Caki2 (cell line): ENCODE measurements at regions not wholly inside any gene's neighbourhood (a gene's known extent, or its start where the extent isn't known, plus 50 kb on each side); places are given as distances from the start of the nearest gene placed in this dataset.

ENCODE experiments used
- DNase-seq: peaks from one replicate; pipeline ENCODE4 v3.0.0-alpha.2; 2015; ENCODE audit warnings: low read depth
- in situ Hi-C: cut with HindIII; loops from 2 replicates; pipeline ENCODE4 v1.10.0; 2016; ENCODE audit warnings: low sequenced_read_pairs, low pct_unique_long_range_greater_than_20kb, mixed read lengths

DNA sequence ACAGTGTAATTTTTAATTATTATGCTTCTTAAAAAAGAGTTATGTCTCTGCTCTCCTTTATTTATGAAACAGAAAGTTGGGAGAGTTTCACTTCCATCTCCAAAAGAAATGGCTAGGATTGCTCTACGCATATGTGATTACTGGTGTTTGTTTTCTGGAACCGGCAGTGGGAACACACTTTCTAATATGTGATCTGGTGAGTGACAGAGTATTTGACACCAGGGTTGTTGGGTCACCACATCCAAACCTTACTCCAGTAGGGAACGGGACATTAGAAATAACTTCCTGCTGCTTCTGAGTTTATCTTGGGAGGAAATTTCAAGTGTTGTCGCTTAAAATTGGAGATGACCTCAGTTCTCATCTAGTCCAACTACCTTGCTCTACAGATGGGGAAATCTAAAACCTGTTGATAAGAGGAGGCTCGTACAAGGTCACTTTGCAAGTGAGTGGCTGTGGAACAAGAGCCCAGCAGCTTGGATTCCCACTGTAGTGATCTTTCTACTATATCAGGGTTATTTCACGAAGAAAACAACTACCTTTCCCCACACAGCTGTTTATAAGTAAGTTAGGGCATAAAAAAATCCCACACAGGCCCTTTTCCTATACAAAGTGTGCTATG, 108.5 kb downstream of the TTC32 start:
- DNase-seq = no peak

DNA sequence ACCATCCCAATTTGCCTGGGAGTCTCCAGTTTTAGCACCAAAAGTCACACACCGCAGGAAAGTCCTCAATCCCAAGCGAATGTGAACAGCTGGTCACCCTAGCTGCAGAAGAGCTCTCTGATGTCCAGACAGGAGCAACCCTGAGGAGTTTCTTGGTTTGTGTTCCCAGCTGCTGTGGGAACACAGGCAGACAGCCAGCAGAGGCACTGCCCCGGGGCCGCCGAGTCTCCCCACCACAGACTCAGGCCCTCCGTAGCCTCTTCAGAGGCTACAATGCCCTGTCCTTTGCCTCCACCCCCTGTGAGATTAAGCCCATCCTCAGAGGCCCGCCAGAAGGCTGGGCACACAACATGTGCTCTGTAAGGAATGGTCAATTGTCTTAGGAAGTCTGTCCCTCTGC, 111.5 kb downstream of the TTC32 start:
- in situ Hi-C loops = no loop called here
- no peak for DNase-seq

More for the DNA sequence above, 108.5 kb downstream of the TTC32 start:
- in situ Hi-C loops = no loop called here

- DNase-seq = no peak
- in situ Hi-C loops = no loop called here
These were observed 114.6 kb downstream of the TTC32 start for GRCh38 chr2:19787134-19787533.

DNA sequence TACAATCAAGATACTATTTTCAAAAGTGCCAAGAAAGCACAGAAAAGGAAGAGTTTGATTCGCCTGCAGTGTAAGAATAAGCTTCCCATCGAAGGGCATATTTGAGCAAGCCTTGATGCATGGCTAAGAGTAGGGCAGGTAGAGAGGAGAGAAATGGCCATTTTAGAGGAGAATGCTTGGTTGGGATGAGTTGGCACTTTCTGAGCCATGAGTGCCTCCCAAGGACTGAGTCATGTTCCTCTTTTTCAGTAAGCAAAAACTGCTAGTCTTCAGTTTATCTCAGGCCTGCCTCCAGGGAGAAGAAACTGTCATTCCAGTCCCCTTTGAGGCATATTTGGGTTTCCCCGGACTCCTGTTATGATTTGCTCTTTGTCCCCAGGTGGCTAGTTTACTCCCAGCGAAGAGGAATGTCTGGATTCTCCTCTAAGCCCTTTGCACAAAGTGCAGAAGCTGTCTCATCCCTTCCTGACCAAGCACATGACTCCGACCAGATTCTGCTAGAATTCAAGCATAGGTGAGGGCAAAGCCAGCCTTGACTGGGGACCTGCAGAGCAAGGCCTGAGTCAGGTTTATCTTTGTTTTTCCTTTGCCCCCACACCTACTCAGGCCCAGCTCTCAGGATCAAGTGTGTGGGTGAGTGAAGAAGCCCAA, 115.2 kb downstream of the TTC32 start:
- in situ Hi-C loops = no loop called here
- DNase-seq = peak; percentile 94

- in situ Hi-C loops = no loop called here
- no peak for DNase-seq
These were observed 115.9 kb downstream of the TTC32 start for GRCh38 chr2:19785867-19786266.

GRCh38 chr2:19785447-19785846, 116.3 kb downstream of the TTC32 start:
- DNase-seq = no peak
- in situ Hi-C loops = no loop called here

DNA sequence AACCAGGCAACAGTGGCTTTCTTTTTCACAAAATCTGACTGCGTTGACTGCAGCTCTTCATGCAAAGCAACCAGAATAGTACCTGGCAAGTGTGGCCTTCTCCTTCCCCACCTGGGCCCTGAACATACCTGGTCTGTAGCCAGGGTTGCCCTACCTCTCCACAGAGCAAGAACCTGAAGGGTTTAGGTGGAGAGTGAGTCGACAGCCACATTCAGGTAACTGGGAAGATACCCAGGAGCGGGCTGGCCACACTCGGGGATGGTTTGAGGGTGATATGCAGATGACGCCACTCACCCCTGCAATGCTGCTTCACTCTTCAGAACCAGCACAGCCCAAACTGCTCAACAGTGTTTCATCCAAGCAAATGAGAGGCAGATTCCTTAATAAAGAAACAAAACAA, 117.3 kb downstream of the TTC32 start:
- no peak for DNase-seq
- in situ Hi-C loops = no loop called here

DNA sequence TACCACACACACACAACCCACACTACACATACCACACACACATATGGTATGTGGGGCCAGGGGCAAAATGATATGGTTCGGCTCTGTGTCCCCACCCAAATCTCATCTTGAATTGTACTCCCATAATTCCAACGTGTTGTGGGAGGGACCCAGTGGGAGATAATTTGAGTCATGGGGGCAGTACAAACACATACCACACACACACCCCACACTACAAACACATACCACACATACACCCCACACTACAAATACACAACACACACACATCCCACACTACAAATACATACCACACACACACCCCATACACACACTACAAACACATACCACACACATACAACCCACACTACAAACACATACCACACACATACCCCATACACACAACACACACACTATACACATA, 117.8 kb downstream of the TTC32 start:
- DNase-seq = no peak
- in situ Hi-C loops = no loop called here

GRCh38 chr2:19776941-19777514, 124.8 kb downstream of the TTC32 start:
- in situ Hi-C loops = no loop called here
- no peak for DNase-seq

DNA sequence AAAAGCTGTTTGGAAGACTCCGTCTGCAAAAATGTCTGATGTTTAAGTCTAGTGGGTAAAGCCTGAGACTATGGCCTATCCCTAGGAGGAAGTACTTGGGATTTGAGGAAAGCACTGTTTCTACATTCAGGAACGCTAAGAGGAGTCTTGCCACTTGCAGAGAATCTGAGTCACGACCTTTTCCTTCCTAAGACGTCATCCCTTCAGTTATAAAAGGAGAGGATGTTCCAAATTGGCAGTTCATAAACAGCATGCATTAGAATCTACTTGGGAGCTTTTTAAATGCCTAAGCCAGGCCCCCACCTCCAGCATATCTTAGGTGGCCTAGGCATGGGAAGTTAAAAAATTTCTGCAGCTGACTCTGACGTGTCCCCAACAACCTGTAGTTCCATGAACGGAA, 125.9 kb downstream of the TTC32 start:
- no peak for DNase-seq
- in situ Hi-C loops = no loop called here

DNA sequence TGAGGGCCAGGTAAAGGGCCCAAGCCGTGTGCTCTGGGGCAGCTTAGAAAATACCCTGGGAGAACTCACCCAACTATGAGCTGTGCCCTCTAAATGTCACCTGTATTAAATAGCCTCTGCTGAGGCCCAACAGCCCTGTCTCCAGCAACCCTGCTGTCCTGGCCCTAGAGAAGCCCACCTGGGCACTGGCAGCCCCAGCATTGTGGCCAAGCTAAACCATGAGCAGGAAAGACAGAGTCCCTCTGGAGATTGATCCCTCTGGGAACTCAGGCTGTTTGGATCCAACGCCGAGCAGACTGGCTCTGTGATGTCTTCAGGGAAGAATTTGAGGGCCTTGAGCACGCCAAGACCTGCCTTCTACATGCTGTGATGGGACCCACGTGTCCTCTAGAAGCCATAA, 126.5 kb downstream of the TTC32 start:
- DNase-seq = no peak
- in situ Hi-C loops = no loop called here

- in situ Hi-C loops = no loop called here
- no peak for DNase-seq
These were observed 127.0 kb downstream of the TTC32 start for GRCh38 chr2:19774805-19775176.

DNA sequence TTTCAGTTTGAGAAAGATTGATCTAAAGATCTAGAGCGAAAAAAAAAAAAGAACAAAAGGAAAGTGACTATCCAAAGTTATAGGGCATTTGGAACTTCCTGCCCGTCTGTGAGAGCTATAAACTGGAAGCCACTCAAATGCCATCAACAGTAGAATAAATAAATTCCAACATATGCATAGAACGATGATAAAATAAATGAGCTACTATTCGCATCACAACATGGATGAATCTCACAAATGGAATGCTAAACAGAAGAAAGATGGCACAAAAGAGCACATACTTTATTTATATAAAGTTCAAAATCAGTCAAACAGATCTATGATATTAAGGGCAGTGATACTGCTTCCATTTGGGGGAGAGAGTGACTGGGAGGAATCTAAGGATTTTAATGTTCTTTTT, 128.8 kb downstream of the TTC32 start:
- DNase-seq = no peak
- in situ Hi-C loops = no loop called here

DNA sequence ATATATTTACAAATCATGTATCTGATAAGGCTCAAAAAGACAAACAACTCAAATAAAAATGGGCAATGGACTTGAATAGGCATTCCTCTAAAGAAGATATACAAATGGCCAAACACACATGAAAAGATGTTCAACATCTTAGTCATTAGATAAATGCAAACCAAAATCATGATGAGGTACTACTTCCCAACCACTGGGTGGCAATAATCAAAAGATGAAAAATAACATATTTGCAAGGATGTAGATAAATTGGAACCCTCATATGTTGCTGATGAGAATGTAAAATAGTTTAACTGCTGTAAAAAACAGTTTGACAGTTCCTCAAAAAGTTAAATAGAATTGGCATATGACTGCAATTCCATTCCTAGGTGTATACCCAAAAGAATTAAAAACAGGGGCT, 132.3 kb downstream of the TTC32 start:
- in situ Hi-C loops = no loop called here
- no peak for DNase-seq

DNA sequence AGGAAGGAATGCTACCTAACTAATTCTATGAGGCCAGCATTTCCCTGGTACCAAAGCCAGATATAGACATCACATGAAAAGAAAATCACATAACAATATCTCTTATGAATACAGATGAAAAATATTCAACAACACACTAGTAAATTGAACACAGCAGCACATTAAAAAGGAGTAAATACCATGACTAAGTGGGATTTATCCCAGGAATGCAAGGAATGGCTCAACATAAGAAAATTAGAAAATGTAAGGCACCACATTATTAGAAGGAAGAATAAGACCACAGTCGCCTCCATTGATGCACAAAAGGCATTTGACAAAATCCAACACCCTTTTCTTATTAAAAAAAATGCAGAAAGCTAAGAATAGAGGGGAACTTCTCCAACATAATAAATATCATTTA, 133.9 kb downstream of the TTC32 start:
- no peak for DNase-seq
- in situ Hi-C loops = no loop called here

DNA sequence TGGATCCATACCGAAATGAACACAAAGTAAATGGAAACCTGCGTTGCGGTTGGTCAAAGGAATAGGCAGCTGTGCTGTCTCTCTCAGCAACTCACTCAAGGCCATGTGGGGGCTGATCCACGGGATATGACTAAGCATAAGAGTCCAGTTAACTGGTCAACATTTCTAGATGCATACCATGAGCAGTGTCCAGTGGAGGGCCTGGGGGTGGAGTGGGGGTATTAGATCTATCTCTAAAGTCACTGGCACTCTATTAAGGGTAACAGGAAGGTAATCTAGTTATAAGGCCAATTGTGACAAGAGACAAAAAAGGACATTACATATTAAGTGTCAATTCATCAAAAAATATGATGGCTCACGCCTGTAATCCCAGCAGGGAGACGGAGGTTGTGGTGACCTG, 136.8 kb downstream of the TTC32 start:
- in situ Hi-C loops = no loop called here
- no peak for DNase-seq

DNA sequence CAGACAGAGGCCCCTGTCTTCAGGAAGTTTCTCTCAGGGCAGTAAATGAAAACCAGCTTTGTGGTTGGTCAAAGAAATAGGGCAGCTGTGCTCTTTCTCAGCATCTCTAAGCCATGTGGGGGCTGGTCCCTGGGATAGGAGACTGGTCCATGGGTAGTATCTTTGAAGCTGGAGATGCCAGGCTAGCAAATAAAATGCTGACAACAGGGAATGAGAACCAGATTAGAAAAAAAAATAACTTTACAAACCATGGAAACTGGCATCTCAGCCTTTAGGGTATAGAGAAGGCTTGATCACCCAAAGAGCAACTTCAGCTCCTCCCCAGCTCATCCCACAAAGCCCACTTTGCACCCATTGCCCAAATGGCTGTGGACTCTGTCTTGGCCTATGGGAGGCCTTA, 138.1 kb downstream of the TTC32 start:
- DNase-seq = no peak

DNA sequence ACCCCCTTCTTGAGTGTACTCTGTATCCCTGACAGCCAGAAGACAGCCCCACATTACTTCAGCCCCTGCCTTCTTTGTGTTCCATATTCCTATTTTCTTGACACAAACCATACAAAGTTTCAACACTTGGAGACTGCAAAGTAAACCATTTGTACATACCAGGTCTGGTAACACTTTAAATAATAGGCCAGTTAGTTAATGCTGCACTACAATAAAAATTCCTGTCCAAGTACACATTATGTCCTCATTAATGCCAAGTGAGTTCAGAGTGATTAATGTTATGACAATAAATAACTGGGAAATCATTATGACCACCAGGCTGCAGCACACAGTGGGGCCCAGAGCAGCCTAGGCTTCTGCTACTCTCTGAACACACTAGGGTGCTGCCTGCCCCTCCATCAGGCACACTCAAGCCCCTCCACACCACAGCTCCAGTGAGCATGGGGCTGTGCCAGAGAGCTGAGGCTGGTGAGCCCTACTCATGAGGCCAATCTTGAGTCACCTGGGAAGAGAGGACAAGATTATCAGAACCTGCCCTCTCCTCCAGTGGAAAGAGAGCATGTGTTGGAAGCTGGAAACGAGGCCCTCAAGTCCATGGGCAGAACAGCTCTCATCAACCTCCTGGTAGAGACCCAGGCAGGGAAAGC, 138.7 kb downstream of the TTC32 start:
- in situ Hi-C loops = no loop called here

More for the DNA sequence above, 138.1 kb downstream of the TTC32 start:
- in situ Hi-C loops = no loop called here

GRCh38 chr2:19762142-19762541, 139.6 kb downstream of the TTC32 start:
- in situ Hi-C loops = no loop called here
- DNase-seq = no peak

More for the DNA sequence above, 138.7 kb downstream of the TTC32 start:
- DNase-seq = no peak

GRCh38 chr2:19759880-19760279, 141.9 kb downstream of the TTC32 start:
- DNase-seq = no peak
- in situ Hi-C loops = no loop called here
